Fibroblast of upper back skin (primary cell): ENCODE measurements at regions not wholly inside any gene's neighbourhood (a gene's known extent, or its start where the extent isn't known, plus 50 kb on each side); places are given as distances from the start of the nearest gene placed in this dataset.

Experiments used
- DNase-seq: peaks from one replicate; pipeline ENCODE4 v3.0.0-alpha.2; 2013

DNA sequence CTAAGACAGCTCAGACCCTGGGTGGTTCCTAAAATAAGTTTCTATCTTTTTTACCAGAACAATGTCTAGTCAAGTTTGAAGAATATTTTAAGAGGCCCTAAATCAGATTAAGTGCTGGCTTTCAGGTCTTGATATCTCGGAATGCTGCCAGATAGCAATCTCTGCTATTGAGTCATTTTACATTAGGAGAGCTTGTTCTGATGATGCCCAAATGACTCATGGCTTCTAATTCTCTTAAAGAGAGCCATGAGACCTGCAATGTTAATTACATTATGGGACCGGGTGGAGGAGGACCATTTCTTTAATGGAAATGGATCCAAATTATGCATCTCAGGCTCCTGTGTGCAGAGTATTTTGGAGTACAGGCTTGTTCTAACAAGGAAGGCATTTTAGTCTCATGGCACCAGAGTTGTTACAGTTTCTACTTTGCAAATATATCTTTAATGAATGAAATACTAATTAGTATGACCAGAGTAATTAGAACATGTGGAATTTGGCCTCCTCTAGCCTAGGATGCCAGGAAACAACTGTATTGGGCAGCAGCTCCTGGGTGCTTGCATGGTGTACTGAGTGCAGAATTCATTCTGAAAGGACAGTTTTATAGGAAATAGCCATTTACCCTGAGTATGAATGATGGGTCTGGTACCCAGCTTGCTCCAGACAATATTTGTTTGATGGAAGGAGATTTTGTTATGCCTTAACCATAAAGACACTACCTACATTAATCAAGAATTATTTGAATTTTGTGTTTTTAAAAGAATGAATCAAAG, 94.0 kb upstream of the SULT1C3 start:
- DNase-seq: peak; percentile 21

DNA sequence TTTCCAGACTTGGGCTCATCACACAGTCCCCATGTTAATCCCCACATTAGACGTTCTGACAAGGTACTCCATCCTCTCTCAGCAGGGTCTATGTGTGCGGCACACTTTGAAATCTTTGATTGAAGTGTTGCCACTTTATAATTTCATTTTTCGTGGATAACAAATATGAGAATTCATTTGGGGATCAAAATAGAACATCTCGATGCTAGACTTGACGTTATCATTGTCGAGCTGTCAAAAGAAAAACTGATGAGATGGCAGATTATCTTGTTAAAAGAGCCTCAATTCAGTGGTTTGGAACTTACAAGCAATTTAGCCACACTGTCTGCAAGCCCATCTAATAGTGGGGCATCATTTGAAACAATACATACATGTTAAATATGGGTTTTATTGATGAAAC, 91.2 kb upstream of the SULT1C3 start:
- DNase-seq: no peak

DNA sequence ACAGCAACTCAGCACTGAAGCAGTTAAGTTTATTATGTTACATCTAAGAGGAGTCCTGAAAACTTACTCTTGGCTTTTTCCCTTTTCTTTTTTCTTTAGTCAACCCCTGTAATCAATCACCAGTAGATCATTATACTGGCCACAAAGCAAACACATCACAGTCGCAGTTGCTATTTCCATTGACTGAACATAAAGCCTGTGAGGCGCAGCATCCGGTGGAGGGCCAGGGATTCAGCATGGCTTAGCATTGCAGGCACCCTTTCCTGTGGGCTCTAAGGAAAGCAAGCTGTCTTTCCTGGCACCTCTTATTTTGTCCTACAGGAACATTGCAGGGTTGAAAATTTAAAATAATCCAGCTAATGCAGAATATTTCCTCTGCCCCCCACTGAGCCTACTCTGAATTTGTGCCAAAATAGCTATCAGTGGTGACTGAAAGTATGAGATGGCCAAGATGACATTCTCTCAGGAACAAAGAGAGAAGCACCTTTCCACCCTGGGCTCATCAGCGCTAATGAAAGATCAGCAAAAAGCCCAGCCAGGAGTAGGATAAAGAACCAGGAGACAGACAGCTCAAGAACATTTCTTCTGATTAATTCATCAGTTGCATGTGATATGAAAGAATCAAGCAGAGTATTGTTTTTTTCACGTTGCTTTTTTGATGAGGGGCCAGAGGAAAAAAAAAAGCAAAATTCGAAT, 85.3 kb upstream of the SULT1C3 start:
- DNase-seq: no peak

DNA sequence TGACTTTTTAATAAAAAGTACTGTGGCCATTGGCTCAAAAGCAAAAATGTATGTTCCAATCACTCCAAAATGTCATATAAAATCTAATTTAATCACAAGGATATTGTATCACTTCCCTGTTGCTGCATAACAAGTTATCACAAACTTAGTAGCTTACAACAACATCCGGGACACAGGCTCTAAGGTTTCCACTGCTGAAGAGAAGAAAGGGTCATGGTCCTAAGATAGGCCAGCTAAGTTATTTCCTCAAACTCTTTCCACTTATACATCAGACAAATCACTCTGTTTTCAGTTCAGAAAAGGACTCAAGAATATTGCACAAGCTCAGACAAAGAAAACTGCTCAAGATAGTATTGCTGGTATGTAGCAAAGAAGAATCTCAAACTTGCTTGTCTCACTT, 78.5 kb upstream of the SULT1C3 start:
- no peak for DNase-seq

DNA sequence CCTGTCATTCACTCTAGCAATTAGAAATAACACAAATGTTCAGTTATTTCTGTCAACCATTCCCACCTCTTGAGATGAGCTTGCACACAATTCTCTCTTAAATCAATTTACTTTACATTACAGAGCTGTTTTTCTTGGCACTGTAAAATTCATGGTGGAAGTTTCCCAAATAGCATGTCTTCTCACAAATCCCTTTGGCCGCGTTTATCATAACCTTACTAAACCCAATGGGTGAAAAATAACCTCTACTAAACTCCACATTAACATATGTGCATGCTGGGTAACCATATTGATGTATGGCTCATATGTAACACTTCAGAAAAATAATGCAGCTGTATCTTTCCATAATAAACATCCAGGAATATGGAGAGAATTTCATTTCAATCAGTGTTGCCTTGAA, 75.5 kb upstream of the SULT1C3 start:
- DNase-seq: no peak

DNA sequence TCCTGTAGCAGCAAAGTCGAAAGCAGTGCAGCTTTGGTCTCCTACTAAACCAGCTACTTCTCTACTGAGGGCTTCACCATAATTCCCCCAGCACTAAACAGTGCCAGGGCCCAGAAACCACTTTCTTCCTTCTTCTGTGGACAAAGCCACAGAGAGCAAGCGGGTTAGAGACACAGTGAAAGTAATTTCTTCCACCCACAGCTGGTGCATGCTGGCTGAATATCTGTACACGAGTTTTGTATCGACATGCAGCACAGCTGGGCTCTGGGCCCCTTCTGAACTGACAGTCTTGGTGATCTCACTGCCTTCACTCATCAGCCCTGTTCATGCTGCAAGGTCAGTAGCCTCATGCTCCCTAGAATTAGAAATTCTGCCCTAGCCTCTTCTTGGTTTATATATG, 74.0 kb upstream of the SULT1C3 start:
- DNase-seq: no peak

DNA sequence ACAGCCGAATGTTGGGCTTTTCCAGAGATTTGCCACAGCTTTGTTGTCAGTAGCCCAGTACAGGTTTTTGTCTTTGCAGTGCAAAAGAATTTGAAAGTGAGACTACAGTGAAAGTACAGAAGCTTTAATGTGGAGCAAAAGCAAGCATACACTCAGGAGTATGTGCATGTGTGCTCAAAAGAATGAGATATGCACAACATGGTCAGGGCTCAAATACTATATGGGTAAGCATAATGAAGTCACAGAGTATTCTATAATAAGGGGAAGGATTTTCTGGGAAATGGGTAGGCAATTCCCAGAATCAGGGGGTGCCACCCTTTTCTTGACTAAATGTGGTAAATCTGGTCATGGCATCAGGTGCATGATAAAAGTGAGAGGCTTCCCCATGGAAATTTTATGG, 72.1 kb upstream of the SULT1C3 start:
- DNase-seq: no peak

DNA sequence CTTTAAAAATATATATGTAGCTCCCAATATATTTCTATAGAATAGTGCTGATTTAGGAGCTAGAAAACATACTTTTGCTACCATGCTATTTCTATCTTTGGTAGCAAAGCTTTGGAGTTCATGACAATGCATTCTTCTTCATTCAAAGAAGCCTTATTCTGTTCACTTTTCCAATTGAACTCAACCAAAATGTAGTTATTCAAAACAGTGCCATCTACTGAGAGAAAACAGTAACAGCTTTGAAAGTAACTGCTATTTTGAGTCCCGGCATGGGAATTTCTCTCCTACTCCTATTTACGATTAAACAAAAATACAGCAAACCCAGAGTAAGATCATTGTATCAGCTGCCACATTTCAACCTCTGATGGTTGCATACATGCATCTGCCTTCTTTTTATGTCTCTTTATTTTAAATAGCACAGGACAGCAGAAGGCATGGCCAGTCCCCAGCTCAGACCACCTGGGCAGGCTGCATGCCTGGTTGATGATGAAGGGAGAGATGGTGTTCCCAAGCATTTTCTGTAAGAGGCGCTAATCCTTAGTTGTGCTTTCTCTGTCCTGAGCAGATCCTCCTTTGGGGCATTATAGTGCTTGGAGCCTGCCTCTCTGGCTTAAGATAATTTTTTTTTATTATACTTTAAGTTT, 69.7 kb upstream of the SULT1C3 start:
- DNase-seq: peak; percentile 25

DNA sequence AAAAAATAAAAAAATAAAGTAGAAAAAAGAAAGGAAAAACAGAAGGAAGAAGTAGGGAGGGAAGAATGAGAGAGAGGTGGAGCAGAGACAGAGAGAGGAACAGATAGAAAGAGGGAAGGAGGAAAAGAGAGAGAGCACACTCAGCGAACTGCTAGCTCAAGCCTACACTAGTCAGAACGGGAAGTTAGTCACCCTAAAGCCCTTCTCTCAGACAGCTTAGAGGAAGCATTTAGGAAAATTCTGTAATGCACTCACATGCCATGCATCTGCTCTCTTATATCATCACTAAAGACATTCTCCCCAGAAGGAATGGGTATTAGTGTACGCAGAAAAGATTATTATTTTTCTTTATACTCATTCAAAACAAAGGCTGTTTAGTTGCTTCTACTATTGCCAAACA, 68.1 kb upstream of the SULT1C3 start:
- DNase-seq: no peak

DNA sequence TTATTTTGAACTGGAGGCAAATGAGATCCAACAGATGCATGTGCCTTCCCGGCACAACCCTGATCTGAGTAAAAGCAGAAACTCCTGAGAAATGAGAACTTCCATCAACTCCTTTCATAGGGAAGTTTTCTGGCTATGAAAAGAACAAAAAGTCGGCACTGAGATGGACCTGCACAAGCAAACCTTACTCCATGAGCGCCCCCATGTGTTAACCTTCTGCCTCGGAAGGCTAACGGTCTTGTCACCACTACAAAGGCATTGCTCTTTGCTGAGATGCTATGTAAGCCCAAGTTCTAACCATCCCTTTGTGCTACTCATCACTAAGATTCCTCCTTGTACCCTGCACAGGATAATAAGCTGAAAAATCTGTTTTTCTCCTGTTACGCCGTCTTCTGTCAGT, 57.3 kb upstream of the SULT1C3 start:
- peak; percentile 12 for DNase-seq

DNA sequence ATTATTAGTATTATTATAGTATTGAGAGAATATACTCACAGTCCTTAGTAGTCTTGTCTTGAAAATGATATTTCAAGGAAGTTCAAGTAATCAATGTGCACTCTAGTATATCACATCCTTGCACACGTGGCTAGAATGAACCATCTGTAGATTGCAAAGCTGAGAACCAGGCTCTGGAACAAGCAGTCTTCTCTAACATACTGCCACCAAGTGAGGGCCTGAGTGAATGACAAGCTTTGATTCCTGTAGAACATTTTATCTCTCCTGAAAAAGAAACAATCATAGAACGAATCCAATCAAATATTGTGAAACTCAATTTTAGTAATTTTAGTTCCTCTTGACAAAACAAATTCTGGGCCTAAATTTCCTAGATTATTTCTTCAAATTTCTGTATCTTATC, 55.3 kb upstream of the SULT1C3 start:
- DNase-seq: peak; percentile 18

DNA sequence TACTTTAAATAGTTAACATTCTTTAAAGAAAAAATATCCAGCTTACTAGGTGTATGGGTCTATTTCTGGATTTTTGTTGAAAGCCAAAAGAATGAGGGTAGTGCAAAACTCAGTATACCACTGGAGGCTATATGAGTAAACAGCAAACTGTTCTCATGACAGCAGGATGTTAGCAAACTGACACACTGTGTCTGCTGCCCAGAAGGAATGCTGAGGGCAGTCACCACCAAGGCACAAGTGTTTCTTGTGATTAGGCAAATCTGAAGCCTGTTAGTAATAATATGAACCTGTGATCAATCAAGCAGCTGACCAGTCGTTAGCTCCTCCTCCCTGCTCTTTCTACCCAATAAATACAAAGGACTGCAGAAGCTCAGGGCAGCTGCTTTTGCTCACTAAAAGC, 50.5 kb upstream of the SULT1C3 start:
- DNase-seq: no peak
